ENCODE measurements at regions not wholly inside any gene's neighbourhood (a gene's known extent, or its start where the extent isn't known, plus 50 kb on each side); places are given as distances from the start of the nearest gene placed in this dataset.

GRCh38 chr18:29979881-29980280 is 1062.7 kb downstream of the DSC3 start:
- POLR2A ChIA-PET: no interaction called here
- CTCF ChIA-PET: no interaction called here
- no peaks in the 10 kb centered on the region for H3K4me1 ChIP-seq (ENCODE audit: control insufficient read depth in 2 of 2, insufficient read depth in 2 of 2, low read length in 2 of 2)
- WGBS (ENCODE audit: insufficient coverage): no CpG with 5 or more reads among the region's 1 CpG
- Mint-ChIP-seq H3K9me3 (ENCODE audit: insufficient read depth) (no peaks in the 10 kb centered on the region), H3K4me1 (no peaks in the 10 kb centered on the region), H3K27ac (no peak overlapping the region), H3K4me3 (no peak overlapping the region), H3K27me3 (no peaks in the 10 kb centered on the region)
- no peak overlapping the region for H3K9ac ChIP-seq (ENCODE audit: low read length)
- no peak overlapping the region for H3K27ac ChIP-seq (ENCODE audit: low read length in 2 of 2)
- H3K4me3 ChIP-seq (ENCODE audit: control extremely low read depth in 1 of 5, extremely low read depth in 1 of 5, insufficient read depth in 1 of 5, low read depth in 2 of 5, low read length in 4 of 5): no peak overlapping the region
- intact Hi-C loops (cut with micrococcal nuclease): no loop called here
- no peak for DNase-seq
- TF ChIP-seq EZH2 (IDR thresholded peaks at IDR 0.05; ENCODE audit: borderline replicate concordance, insufficient read depth, low read depth, low read length, poor library complexity, severe bottlenecking) (no peak), CTCF (IDR thresholded peaks at IDR 0.05) (no peak)
- no peak overlapping the region for H2AFZ ChIP-seq (ENCODE audit: insufficient read depth, low read depth, low read length, poor library complexity, severe bottlenecking)
- no peaks in the 10 kb centered on the region for H3K36me3 ChIP-seq (replicated peaks in 1 of 2; ENCODE audit: control extremely low read depth in 1 of 2, control insufficient read depth in 1 of 2, extremely low read depth in 1 of 2, insufficient read depth in 2 of 2, low read length in 1 of 2)
- ATAC-seq (ENCODE audit: low read depth): no peak
- H3K9me3 ChIP-seq (ENCODE audit: control extremely low read depth in 1 of 3, control insufficient read depth in 2 of 3, insufficient read depth in 1 of 3, low read length in 2 of 3): no peaks in the 10 kb centered on the region
- H4K20me1 ChIP-seq (ENCODE audit: control insufficient read depth, insufficient read depth, low read length, poor library complexity, severe bottlenecking): no peaks in the 10 kb centered on the region
- H3K79me2 ChIP-seq (ENCODE audit: control insufficient read depth, insufficient read depth, low read length): no peaks in the 10 kb centered on the region
- H3K27me3 ChIP-seq (replicated peaks in 1 of 4; ENCODE audit: control extremely low read depth in 1 of 4, control insufficient read depth in 3 of 4, insufficient read depth in 4 of 4, low read length in 3 of 4): no peaks in the 10 kb centered on the region
- no peak overlapping the region for H3K4me2 ChIP-seq (replicated peaks; ENCODE audit: low read depth, low read length, poor library complexity, severe bottlenecking)

- Histone ChIP-seq H2AFZ (ENCODE audit: insufficient read depth, low read depth, low read length, poor library complexity, severe bottlenecking) (no peak overlapping the region), H3K27me3 (replicated peaks in 1 of 4; ENCODE audit: control extremely low read depth in 1 of 4, control insufficient read depth in 3 of 4, insufficient read depth in 4 of 4, low read length in 3 of 4) (no peaks in the 10 kb centered on the region), H3K4me2 (replicated peaks; ENCODE audit: low read depth, low read length, poor library complexity, severe bottlenecking) (no peak overlapping the region), H3K9ac (ENCODE audit: low read length) (no peak overlapping the region), H3K27ac (ENCODE audit: low read length in 2 of 2) (no peak overlapping the region), H3K4me1 (ENCODE audit: control insufficient read depth in 2 of 2, insufficient read depth in 2 of 2, low read length in 2 of 2) (no peaks in the 10 kb centered on the region), H4K20me1 (ENCODE audit: control insufficient read depth, insufficient read depth, low read length, poor library complexity, severe bottlenecking) (no peaks in the 10 kb centered on the region), H3K4me3 (ENCODE audit: control extremely low read depth in 1 of 5, extremely low read depth in 1 of 5, insufficient read depth in 1 of 5, low read depth in 2 of 5, low read length in 4 of 5) (no peak overlapping the region), H3K79me2 (ENCODE audit: control insufficient read depth, insufficient read depth, low read length) (no peaks in the 10 kb centered on the region), H3K9me3 (ENCODE audit: control extremely low read depth in 1 of 3, control insufficient read depth in 2 of 3, insufficient read depth in 1 of 3, low read length in 2 of 3) (peaks cover 0 to 13% (median 0%) of the 10 kb centered on the region in 3 donors), H3K36me3 (replicated peaks in 1 of 2; ENCODE audit: control extremely low read depth in 1 of 2, control insufficient read depth in 1 of 2, extremely low read depth in 1 of 2, insufficient read depth in 2 of 2, low read length in 1 of 2) (no peaks in the 10 kb centered on the region)
- CTCF ChIA-PET: no interaction called here
- Mint-ChIP-seq H3K27ac (no peak overlapping the region), H3K9me3 (ENCODE audit: insufficient read depth) (no peaks in the 10 kb centered on the region), H3K4me1 (no peaks in the 10 kb centered on the region), H3K27me3 (no peaks in the 10 kb centered on the region), H3K4me3 (no peak overlapping the region)
- ATAC-seq (ENCODE audit: low read depth) (no peak), DNase-seq (no peak)
- POLR2A ChIA-PET: no interaction called here
- intact Hi-C loops (cut with micrococcal nuclease): no loop called here
- TF ChIP-seq EZH2 (IDR thresholded peaks at IDR 0.05; ENCODE audit: borderline replicate concordance, insufficient read depth, low read depth, low read length, poor library complexity, severe bottlenecking): no peak
- TF ChIP-seq CTCF (IDR thresholded peaks at IDR 0.05): no peak
Observed at GRCh38 chr18:29969876-29970275, 1072.7 kb downstream of the DSC3 start.

All from B cell (primary cell).